Upper lobe of left lung (tissue), 4 donors: ENCODE measurements at regions not wholly inside any gene's neighbourhood (a gene's known extent, or its start where the extent isn't known, plus 50 kb on each side); places are given as distances from the start of the nearest gene placed in this dataset.

Experiments
- POLR2A ChIP-seq, 4 donors: fragments of 450-650 bp; IDR thresholded peaks; one replicate each; pipeline ENCODE4 v1.5.1; 2016 to 2017; ENCODE audit warnings: antibody characterized with exemption in 4 of 4, mild to moderate bottlenecking in 2 of 4
- TF ChIP-seq, protein P1 (sequence below), 6 experiments: fragments of 450-650 bp in 4 of 6; fragments of 200-600 bp in 2 of 6; sonication (generic) in 2 of 6; IDR thresholded peaks; one replicate each; pipeline ENCODE4 v1.5.1; 2016 to 2019; ENCODE audit warnings: antibody characterized with exemption in 6 of 6

DNA sequence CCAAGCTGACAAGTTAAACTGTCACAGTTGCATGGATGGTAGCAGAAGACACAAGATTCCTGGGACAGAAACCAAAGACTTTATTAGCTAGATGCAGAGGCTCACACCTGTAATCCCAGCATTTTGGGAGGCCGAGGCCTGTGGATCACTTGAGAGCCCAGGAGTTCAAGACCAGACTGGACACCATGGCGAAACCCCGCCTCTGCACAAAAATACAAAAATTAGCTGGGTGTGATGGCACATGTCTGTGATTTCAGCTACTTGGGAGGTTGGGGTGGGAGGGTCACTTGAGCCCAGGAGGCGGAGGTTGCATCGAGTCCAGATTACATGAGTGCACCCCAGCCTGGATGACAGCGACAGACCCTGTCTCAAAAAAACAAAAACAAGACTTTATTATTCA is 346.6 kb downstream of the IRS2 start:
- TF ChIP-seq, protein P1, sequence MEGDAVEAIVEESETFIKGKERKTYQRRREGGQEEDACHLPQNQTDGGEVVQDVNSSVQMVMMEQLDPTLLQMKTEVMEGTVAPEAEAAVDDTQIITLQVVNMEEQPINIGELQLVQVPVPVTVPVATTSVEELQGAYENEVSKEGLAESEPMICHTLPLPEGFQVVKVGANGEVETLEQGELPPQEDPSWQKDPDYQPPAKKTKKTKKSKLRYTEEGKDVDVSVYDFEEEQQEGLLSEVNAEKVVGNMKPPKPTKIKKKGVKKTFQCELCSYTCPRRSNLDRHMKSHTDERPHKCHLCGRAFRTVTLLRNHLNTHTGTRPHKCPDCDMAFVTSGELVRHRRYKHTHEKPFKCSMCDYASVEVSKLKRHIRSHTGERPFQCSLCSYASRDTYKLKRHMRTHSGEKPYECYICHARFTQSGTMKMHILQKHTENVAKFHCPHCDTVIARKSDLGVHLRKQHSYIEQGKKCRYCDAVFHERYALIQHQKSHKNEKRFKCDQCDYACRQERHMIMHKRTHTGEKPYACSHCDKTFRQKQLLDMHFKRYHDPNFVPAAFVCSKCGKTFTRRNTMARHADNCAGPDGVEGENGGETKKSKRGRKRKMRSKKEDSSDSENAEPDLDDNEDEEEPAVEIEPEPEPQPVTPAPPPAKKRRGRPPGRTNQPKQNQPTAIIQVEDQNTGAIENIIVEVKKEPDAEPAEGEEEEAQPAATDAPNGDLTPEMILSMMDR (IDR thresholded peaks at IDR 0.05), result no peak
- TF ChIP-seq POLR2A (IDR thresholded peaks at IDR 0.05), result no peak
